ENCODE measurements at regions not wholly inside any gene's neighbourhood (a gene's known extent, or its start where the extent isn't known, plus 50 kb on each side); places are given as distances from the start of the nearest gene placed in this dataset.
"Not testable (repeated sequence)": the region's sequence is repeated elsewhere in the genome, so short reads cannot be mapped to it uniquely, and the experiment has no call there.

- Histone ChIP-seq H3K9me3 (no peaks in the 10 kb centered on the region), H3K36me3 (no peaks in the 10 kb centered on the region), H3K4me3 (no peak overlapping the region), H3K27me3 (no peaks in the 10 kb centered on the region)
- no peak for DNase-seq
Observed at GRCh38 chr7:121755286-121755685, 117.7 kb upstream of the PTPRZ1 start.

- Histone ChIP-seq H3K36me3 (no peaks in the 10 kb centered on the region), H3K27me3 (no peaks in the 10 kb centered on the region), H3K9me3 (no peaks in the 10 kb centered on the region), H3K4me3 (no peak overlapping the region)
- DNase-seq = no peak
Observed at GRCh38 chr7:121753944-121754343, 119.0 kb upstream of the PTPRZ1 start.

DNA sequence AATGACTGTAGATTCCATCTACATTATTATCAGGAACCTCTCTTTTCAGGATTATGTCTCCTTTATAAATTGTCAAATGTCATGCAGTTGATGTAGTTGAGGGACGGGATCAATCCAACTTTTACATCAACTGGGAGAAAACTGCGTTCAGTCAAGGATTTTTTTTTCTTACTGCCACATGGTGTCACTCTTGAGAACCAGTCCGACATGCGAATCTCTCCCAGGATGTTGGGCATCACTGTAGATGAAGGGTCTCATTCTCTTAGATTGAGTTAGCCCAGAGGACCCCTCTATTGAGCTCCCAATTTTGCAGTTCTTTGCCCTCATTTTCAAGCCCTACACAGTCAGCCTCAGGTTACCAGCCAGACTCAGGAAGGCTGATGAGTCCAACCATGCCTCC, 120.3 kb upstream of the PTPRZ1 start:
- H3K9me3 ChIP-seq = no peaks in the 10 kb centered on the region
- no peaks in the 10 kb centered on the region for H3K36me3 ChIP-seq
- DNase-seq = no peak
- no peak overlapping the region for H3K4me3 ChIP-seq
- no peaks in the 10 kb centered on the region for H3K27me3 ChIP-seq

DNA sequence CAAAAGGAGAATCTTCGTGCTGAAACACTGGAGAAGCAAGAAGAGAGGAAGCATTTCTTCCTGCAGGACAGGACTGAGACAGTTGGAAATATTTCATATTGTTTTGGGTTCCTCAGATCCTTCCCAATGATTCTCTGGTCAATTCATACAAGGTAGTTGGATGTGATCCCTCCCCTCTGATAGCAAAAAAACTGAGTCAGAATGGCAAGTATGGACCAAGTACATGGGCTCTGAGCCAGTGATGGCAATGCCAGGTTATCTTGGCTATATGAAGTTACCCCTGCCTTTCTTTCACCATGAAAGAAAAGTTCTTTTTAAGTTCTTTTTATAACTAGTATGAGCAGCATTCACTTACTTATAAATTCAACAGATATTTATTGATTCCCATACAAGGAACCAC, 124.4 kb upstream of the PTPRZ1 start:
- no peaks in the 10 kb centered on the region for H3K9me3 ChIP-seq
- no peaks in the 10 kb centered on the region for H3K27me3 ChIP-seq
- H3K36me3 ChIP-seq = no peaks in the 10 kb centered on the region
- DNase-seq = no peak
- no peak overlapping the region for H3K4me3 ChIP-seq

- DNase-seq = no peak
- Histone ChIP-seq H3K27me3 (no peaks in the 10 kb centered on the region), H3K36me3 (no peaks in the 10 kb centered on the region), H3K9me3 (no peaks in the 10 kb centered on the region), H3K4me3 (no peak overlapping the region)
Observed at GRCh38 chr7:121745856-121746255, 127.1 kb upstream of the PTPRZ1 start.

DNA sequence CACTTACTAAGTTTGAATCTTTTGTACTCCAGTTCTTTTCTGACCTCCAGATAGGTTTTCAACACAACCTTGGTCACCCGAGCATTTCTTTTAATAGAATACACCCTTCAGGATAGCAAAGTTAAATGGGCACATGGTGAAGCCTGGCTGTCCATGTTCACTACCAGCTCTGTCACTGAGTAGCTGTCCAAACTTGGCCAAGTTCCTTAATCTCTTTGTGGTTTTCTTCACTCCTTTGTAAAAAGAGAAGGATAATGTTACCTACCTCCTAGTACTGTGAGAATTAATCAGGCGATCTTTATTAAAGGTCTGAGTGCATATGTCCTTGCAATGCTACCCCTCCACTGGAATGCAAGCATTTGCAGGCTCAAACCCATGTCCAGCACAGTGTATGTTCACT, 128.1 kb upstream of the PTPRZ1 start:
- Histone ChIP-seq H3K36me3 (no peaks in the 10 kb centered on the region), H3K27me3 (no peaks in the 10 kb centered on the region), H3K9me3 (no peaks in the 10 kb centered on the region), H3K4me3 (no peak overlapping the region)
- DNase-seq = no peak

DNA sequence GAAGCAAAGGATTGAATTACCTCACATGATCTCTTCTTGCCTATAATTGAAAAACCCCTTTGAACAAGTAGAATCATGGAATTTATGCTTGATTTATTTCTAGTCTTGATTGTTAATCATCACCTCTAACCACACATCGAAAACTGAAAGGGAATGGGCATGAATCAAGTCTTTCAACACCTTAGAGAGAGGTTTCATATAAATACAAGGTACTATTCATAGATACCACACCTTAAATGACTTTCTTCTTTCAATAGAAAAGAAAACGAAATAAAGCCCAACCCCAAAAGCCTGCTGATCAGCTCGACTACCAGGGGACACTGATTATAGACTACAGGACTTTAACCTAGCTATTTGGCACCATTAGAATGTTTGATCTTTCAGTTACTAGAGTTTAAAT, 128.6 kb upstream of the PTPRZ1 start:
- no peaks in the 10 kb centered on the region for H3K9me3 ChIP-seq
- DNase-seq = no peak
- H3K27me3 ChIP-seq = no peaks in the 10 kb centered on the region
- no peak overlapping the region for H3K4me3 ChIP-seq
- H3K36me3 ChIP-seq = no peaks in the 10 kb centered on the region

- DNase-seq = no peak
- Histone ChIP-seq H3K36me3 (no peaks in the 10 kb centered on the region), H3K27me3 (no peaks in the 10 kb centered on the region), H3K4me3 (no peak overlapping the region), H3K9me3 (no peaks in the 10 kb centered on the region)
Observed at GRCh38 chr7:121741896-121742295, 131.1 kb upstream of the PTPRZ1 start.

GRCh38 chr7:121739465-121739864, 133.5 kb upstream of the PTPRZ1 start:
- H3K9me3 ChIP-seq = no peaks in the 10 kb centered on the region
- no peak for DNase-seq
- no peaks in the 10 kb centered on the region for H3K27me3 ChIP-seq
- no peaks in the 10 kb centered on the region for H3K36me3 ChIP-seq
- no peak overlapping the region for H3K4me3 ChIP-seq

- H3K36me3 ChIP-seq = no peaks in the 10 kb centered on the region
- H3K27me3 ChIP-seq = no peaks in the 10 kb centered on the region
- H3K9me3 ChIP-seq = no peaks in the 10 kb centered on the region
- no peak overlapping the region for H3K4me3 ChIP-seq
- no peak for DNase-seq
Observed at GRCh38 chr7:121730869-121731268, 142.1 kb upstream of the PTPRZ1 start.

GRCh38 chr7:121714559-121715303, 158.2 kb upstream of the PTPRZ1 start:
- no peaks in the 10 kb centered on the region for H3K27me3 ChIP-seq
- no peak for DNase-seq
- no peaks in the 10 kb centered on the region for H3K9me3 ChIP-seq
- no peak overlapping the region for H3K4me3 ChIP-seq
- H3K36me3 ChIP-seq = no peaks in the 10 kb centered on the region

GRCh38 chr7:121712961-121713360, 160.0 kb upstream of the PTPRZ1 start:
- H3K4me3 ChIP-seq, H3K36me3 ChIP-seq, H3K9me3 ChIP-seq, DNase-seq, H3K27me3 ChIP-seq: not testable (repeated sequence)

GRCh38 chr7:121697731-121698316, 175.1 kb upstream of the PTPRZ1 start:
- Histone ChIP-seq H3K36me3 (no peaks in the 10 kb centered on the region), H3K4me3 (no peak overlapping the region), H3K27me3 (no peaks in the 10 kb centered on the region), H3K9me3 (no peaks in the 10 kb centered on the region)
- no peak for DNase-seq

- Histone ChIP-seq H3K9me3 (no peaks in the 10 kb centered on the region), H3K36me3 (no peaks in the 10 kb centered on the region), H3K4me3 (no peak overlapping the region), H3K27me3 (no peaks in the 10 kb centered on the region)
- no peak for DNase-seq
Observed at GRCh38 chr7:121696954-121697353, 176.0 kb upstream of the PTPRZ1 start.

DNA sequence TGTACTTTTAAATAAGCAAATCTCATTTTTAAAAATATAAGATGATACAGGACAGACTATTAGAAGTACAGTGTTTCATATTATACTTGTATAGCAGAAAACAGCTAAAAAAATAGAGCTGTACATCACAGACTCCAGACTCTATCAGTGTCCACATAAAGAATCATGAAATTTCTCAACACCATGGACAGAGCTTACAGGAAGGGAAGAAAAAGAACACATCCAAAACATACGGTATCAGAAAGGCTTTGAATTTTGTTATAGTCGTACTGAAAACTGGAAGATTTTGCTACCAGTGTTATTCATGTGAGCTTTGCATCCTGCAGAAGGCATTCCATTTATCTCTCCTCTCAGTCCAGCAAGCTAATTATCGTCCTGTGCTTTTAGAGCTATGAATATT, 183.2 kb upstream of the PTPRZ1 start:
- Histone ChIP-seq H3K9me3 (no peaks in the 10 kb centered on the region), H3K36me3 (no peaks in the 10 kb centered on the region), H3K27me3 (no peaks in the 10 kb centered on the region), H3K4me3 (no peak overlapping the region)
- no peak for DNase-seq

GRCh38 chr7:121681700-121682099, 191.3 kb upstream of the PTPRZ1 start:
- no peaks in the 10 kb centered on the region for H3K9me3 ChIP-seq
- no peaks in the 10 kb centered on the region for H3K27me3 ChIP-seq
- no peaks in the 10 kb centered on the region for H3K36me3 ChIP-seq
- no peak for DNase-seq
- H3K4me3 ChIP-seq = no peak overlapping the region

DNA sequence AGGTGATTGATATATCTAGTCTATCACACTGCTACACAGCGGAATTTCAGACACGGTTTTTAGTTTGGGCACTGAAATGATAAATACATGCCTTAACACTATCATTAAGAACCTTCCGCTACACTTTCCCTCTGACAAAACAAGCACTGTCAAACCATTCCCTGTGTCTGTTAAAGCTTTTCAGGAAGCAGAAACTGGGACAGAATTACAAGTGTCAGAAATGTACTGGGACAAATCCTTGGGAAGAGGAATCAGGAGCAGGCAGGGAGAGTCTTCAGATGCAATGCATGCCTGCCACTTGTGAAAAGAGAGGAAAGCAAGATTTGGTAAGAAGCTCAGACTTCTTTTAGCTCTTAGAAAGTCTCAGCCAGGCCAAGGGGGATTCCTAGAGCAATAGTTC, 196.8 kb upstream of the PTPRZ1 start:
- H3K9me3 ChIP-seq = no peaks in the 10 kb centered on the region
- no peaks in the 10 kb centered on the region for H3K27me3 ChIP-seq
- DNase-seq = no peak
- no peaks in the 10 kb centered on the region for H3K36me3 ChIP-seq
- no peak overlapping the region for H3K4me3 ChIP-seq

- H3K36me3 ChIP-seq, H3K4me3 ChIP-seq, H3K9me3 ChIP-seq, DNase-seq, H3K27me3 ChIP-seq: not testable (repeated sequence)
Observed at GRCh38 chr7:121674455-121674854, 198.5 kb upstream of the PTPRZ1 start.

Measured in MG63 (cell line).